ENCODE measurements at regions not wholly inside any gene's neighbourhood (a gene's known extent, or its start where the extent isn't known, plus 50 kb on each side); places are given as distances from the start of the nearest gene placed in this dataset.

GRCh38 chr18:22283397-22283796 is 114.0 kb downstream of the GATA6 start:
- no peak for DNase-seq

- no peak for DNase-seq
Observed at GRCh38 chr18:22283116-22283395, 113.7 kb downstream of the GATA6 start.

- no peak for DNase-seq
Observed at GRCh38 chr18:22282311-22283115, 113.1 kb downstream of the GATA6 start.

- no peak for DNase-seq
Observed at GRCh38 chr18:22280453-22280750, 111.0 kb downstream of the GATA6 start.

GRCh38 chr18:22279741-22280452 is 110.5 kb downstream of the GATA6 start:
- no peak for DNase-seq

GRCh38 chr18:22278798-22279197 is 109.4 kb downstream of the GATA6 start:
- no peak for DNase-seq

- no peak for DNase-seq
Observed at GRCh38 chr18:22277758-22278157, 108.4 kb downstream of the GATA6 start.

- DNase-seq, result no peak
Observed at GRCh38 chr18:22276334-22276713, 106.9 kb downstream of the GATA6 start.

- no peak for DNase-seq
Observed at GRCh38 chr18:22275706-22276333, 106.4 kb downstream of the GATA6 start.

- DNase-seq, result no peak
Observed at GRCh38 chr18:22273101-22274039, 104.0 kb downstream of the GATA6 start.

GRCh38 chr18:22272242-22272641 is 102.9 kb downstream of the GATA6 start:
- DNase-seq, result no peak

GRCh38 chr18:22271030-22271429 is 101.6 kb downstream of the GATA6 start:
- no peak for DNase-seq

- no peak for DNase-seq
Observed at GRCh38 chr18:22268641-22269128, 99.3 kb downstream of the GATA6 start.

- DNase-seq, result no peak
Observed at GRCh38 chr18:22267697-22268096, 98.3 kb downstream of the GATA6 start.

GRCh38 chr18:22267225-22267624 is 97.8 kb downstream of the GATA6 start:
- no peak for DNase-seq

GRCh38 chr18:22265838-22266237 is 96.4 kb downstream of the GATA6 start:
- DNase-seq, result no peak

GRCh38 chr18:22260208-22260820 is 90.9 kb downstream of the GATA6 start:
- no peak for DNase-seq

- DNase-seq, result no peak
Observed at GRCh38 chr18:22257022-22257543, 87.7 kb downstream of the GATA6 start.

- DNase-seq, result no peak
Observed at GRCh38 chr18:22254088-22254487, 84.7 kb downstream of the GATA6 start.

GRCh38 chr18:22253676-22254075 is 84.3 kb downstream of the GATA6 start:
- DNase-seq, result no peak

GRCh38 chr18:22253156-22253555 is 83.8 kb downstream of the GATA6 start:
- no peak for DNase-seq

All from NK-92 treated with Interleukin-12 subunit alpha and Interleukin-12 subunit beta, amount 100 ng/mL, for 24 hours (cell line).